HG03457 (cell line): ENCODE measurements at regions not wholly inside any gene's neighbourhood (a gene's known extent, or its start where the extent isn't known, plus 50 kb on each side); places are given as distances from the start of the nearest gene placed in this dataset.
"Not testable (repeated sequence)": the region's sequence is repeated elsewhere in the genome, so short reads cannot be mapped to it uniquely, and the experiment has no call there.

ENCODE experiments used
- ATAC-seq: cut with Tn5 transposase; IDR thresholded peaks from one replicate; pipeline ENCODE4 v1.9.1; 2021; ENCODE audit warnings: moderate number of reproducible peaks; ENCODE audit not compliant: unreplicated experiment

- ATAC-seq, result no peak
These were observed 683.6 kb downstream of the BCKDHB start for GRCh38 chr6:80789912-80790570.

GRCh38 chr6:80783271-80783670 is 676.8 kb downstream of the BCKDHB start:
- not testable (repeated sequence) for ATAC-seq

- ATAC-seq, result no peak
These were observed 665.5 kb downstream of the BCKDHB start for GRCh38 chr6:80771941-80772340.

GRCh38 chr6:80769106-80769505 is 662.6 kb downstream of the BCKDHB start:
- ATAC-seq, result no peak

GRCh38 chr6:80767808-80768207 is 661.3 kb downstream of the BCKDHB start:
- ATAC-seq, result no peak

- no peak for ATAC-seq
These were observed 637.7 kb downstream of the BCKDHB start for GRCh38 chr6:80744213-80744612.

- no peak for ATAC-seq
These were observed 636.0 kb downstream of the BCKDHB start for GRCh38 chr6:80742481-80742880.

- no peak for ATAC-seq
These were observed 627.2 kb downstream of the BCKDHB start for GRCh38 chr6:80733641-80734040.

- no peak for ATAC-seq
These were observed 622.4 kb downstream of the BCKDHB start for GRCh38 chr6:80728830-80729229.

- ATAC-seq, result no peak
These were observed 621.8 kb downstream of the BCKDHB start for GRCh38 chr6:80728101-80728750.

GRCh38 chr6:80725156-80725930 is 618.9 kb downstream of the BCKDHB start:
- no peak for ATAC-seq

GRCh38 chr6:80720824-80721223 is 614.4 kb downstream of the BCKDHB start:
- no peak for ATAC-seq

GRCh38 chr6:80714513-80714912 is 608.0 kb downstream of the BCKDHB start:
- no peak for ATAC-seq

- ATAC-seq, result no peak
These were observed 592.0 kb downstream of the BCKDHB start for GRCh38 chr6:80698459-80698858.

GRCh38 chr6:80696268-80696667 is 589.8 kb downstream of the BCKDHB start:
- ATAC-seq, result no peak

- no peak for ATAC-seq
These were observed 584.2 kb downstream of the BCKDHB start for GRCh38 chr6:80690551-80691131.

- ATAC-seq, result no peak
These were observed 583.4 kb downstream of the BCKDHB start for GRCh38 chr6:80689716-80690395.

GRCh38 chr6:80679992-80680391 is 573.5 kb downstream of the BCKDHB start:
- no peak for ATAC-seq

- ATAC-seq, result no peak
These were observed 569.9 kb downstream of the BCKDHB start for GRCh38 chr6:80676386-80676785.

GRCh38 chr6:80674669-80675068 is 568.2 kb downstream of the BCKDHB start:
- no peak for ATAC-seq

- ATAC-seq, result no peak
These were observed 566.9 kb downstream of the BCKDHB start for GRCh38 chr6:80673367-80673766.
